SK-N-SH (cell line): ENCODE measurements at regions not wholly inside any gene's neighbourhood (a gene's known extent, or its start where the extent isn't known, plus 50 kb on each side); places are given as distances from the start of the nearest gene placed in this dataset.

Experiments
- CTCF ChIA-PET: fragments of 300-600, 350-600 bp; formaldehyde crosslinking; extraction: SDS; loops from one replicate; lab custom pipeline; 2021; lab: Yijun Ruan, JAX
- POLR2A ChIA-PET: fragments of 350-600 bp; sonication (Branson Sonifier 250); formaldehyde crosslinking; extraction: SDS; loops from one replicate; lab custom pipeline; 2020; ENCODE audit warnings: antibody characterized with exemption, inconsistent platforms; lab: Yijun Ruan, JAX
- DNase-seq: peaks from one replicate; pipeline ENCODE4 v3.0.0; 2012
- H2AFZ ChIP-seq: fragments of 200-600 bp; sonication (generic); 2 replicates; pipeline ENCODE4 v1.8.1; 2016; ENCODE audit warnings: antibody characterized with exemption, mild to moderate bottlenecking, low read depth
- H3F3A ChIP-seq: fragments of 200-600 bp; sonication (generic); replicated peaks from 2 replicates; pipeline ENCODE3; 2016; ENCODE audit warnings: antibody characterized with exemption, mild to moderate bottlenecking; ENCODE audit not compliant: insufficient read depth
- H3K27ac ChIP-seq, 2 experiments: fragments of 200-500 bp in 1 of 2; fragments of 200-600 bp in 1 of 2; sonication (Bioruptor generic) in 1 of 2; sonication (generic), shearing (Covaris generic) in 1 of 2; 2 replicates each; pipeline versions ENCODE4 v1.5.1 to v1.6.1; 2014 to 2016; ENCODE audit warnings: low read depth in 2 of 2, inconsistent platforms in 1 of 2, low read length in 1 of 2, mild to moderate bottlenecking in 1 of 2, mixed read lengths in 1 of 2
- H3K27me3 ChIP-seq: fragments of 200-600 bp; sonication (generic), shearing (Covaris generic); 2 replicates; pipeline ENCODE4 v1.6.1; 2016; ENCODE audit warnings: mixed run types; ENCODE audit not compliant: insufficient read depth
- H3K36me3 ChIP-seq, 2 experiments: fragments of 200-500 bp in 1 of 2; fragments of 200-600 bp in 1 of 2; sonication (Bioruptor generic) in 1 of 2; sonication (generic) in 1 of 2; replicated peaks in 1 of 2; 2 replicates each; pipeline versions ENCODE3 to v1.5.1; 2014 to 2016; ENCODE audit warnings: low read length in 1 of 2, mild to moderate bottlenecking in 1 of 2; ENCODE audit not compliant: insufficient read depth in 2 of 2, control insufficient read depth in 1 of 2
- H3K4me1 ChIP-seq, 2 experiments: fragments of 200-500 bp in 1 of 2; fragments of 200-600 bp in 1 of 2; sonication (Bioruptor generic) in 1 of 2; sonication (generic), shearing (Covaris generic) in 1 of 2; 2 replicates each; pipeline versions ENCODE4 v1.5.1 to v1.6.1; 2014 to 2016; ENCODE audit warnings: low read depth in 1 of 2, low read length in 1 of 2, mixed run types in 1 of 2; ENCODE audit not compliant: insufficient read depth in 2 of 2, control insufficient read depth in 1 of 2
- H3K4me2 ChIP-seq: fragments of 200-600 bp; sonication (generic), shearing (Covaris generic); 2 replicates; pipeline ENCODE4 v1.6.1; 2017; ENCODE audit warnings: mixed run types
- H3K4me3 ChIP-seq, 2 experiments: fragments of 200-500 bp in 1 of 2; fragments of 200-600 bp in 1 of 2; sonication (Bioruptor generic) in 1 of 2; sonication (generic), shearing (Covaris generic) in 1 of 2; 2 replicates each; pipeline versions ENCODE4 v1.5.1 to v1.8.1; 2014 to 2016; ENCODE audit warnings: low read depth in 2 of 2, inconsistent platforms in 1 of 2, low read length in 1 of 2, mild to moderate bottlenecking in 1 of 2, mixed read lengths in 1 of 2, moderate library complexity in 1 of 2
- H3K79me2 ChIP-seq: fragments of 200-600 bp; sonication (generic); 2 replicates; pipeline ENCODE4 v1.8.1; 2017; ENCODE audit warnings: mild to moderate bottlenecking; ENCODE audit not compliant: insufficient read depth
- H3K9ac ChIP-seq: fragments of 200-600 bp; sonication (generic); 2 replicates; pipeline ENCODE4 v1.6.1; 2017; ENCODE audit warnings: mixed run types
- H3K9me2 ChIP-seq: fragments of 200-600 bp; sonication (generic); 2 replicates; pipeline ENCODE4 v1.6.1; 2017; ENCODE audit warnings: mixed run types
- H3K9me3 ChIP-seq: fragments of 200-600 bp; sonication (generic); 2 replicates; pipeline ENCODE4 v1.6.1; 2017; ENCODE audit warnings: mixed run types, mild to moderate bottlenecking, moderate library complexity
- H4K20me1 ChIP-seq: fragments of 200-600 bp; sonication (generic); 2 replicates; pipeline ENCODE4 v1.6.1; 2017; ENCODE audit warnings: mild to moderate bottlenecking, mixed run types; ENCODE audit not compliant: insufficient read depth
- CHD2 ChIP-seq: fragments of 150-350 bp; IDR thresholded peaks from 2 replicates; pipeline ENCODE4 v1.6.1; 2018; ENCODE audit warnings: low read length; ENCODE audit not compliant: partially characterized antibody
- EP300 ChIP-seq, 2 experiments: IDR thresholded peaks; 2 replicates each; pipeline versions ENCODE4 v1.4.0 to v1.6.1; 2012; ENCODE audit warnings: borderline replicate concordance in 1 of 2, low read depth in 1 of 2, low read length in 1 of 2
- EZH2phosphoT487 ChIP-seq: fragments of 200-600 bp; sonication (generic); IDR thresholded peaks from 2 replicates; pipeline ENCODE4 v1.6.1; 2017; ENCODE audit warnings: low read depth, mixed run types, mild to moderate bottlenecking, antibody characterized with exemption, moderate library complexity, borderline replicate concordance
- FOSL2 ChIP-seq: IDR thresholded peaks from 2 replicates; pipeline ENCODE4 v1.4.0; 2012; ENCODE audit warnings: low read depth, mild to moderate bottlenecking, moderate library complexity, borderline replicate concordance
- GABPA ChIP-seq: IDR thresholded peaks from 2 replicates; pipeline ENCODE4 v1.4.0; 2012; ENCODE audit warnings: low read depth, mild to moderate bottlenecking
- IRF3 ChIP-seq: fragments of 150-350 bp; IDR thresholded peaks from 2 replicates; pipeline ENCODE4 v1.6.1; 2016; ENCODE audit warnings: mild to moderate bottlenecking, low read depth, low read length
- MXI1 ChIP-seq: IDR thresholded peaks from 2 replicates; pipeline ENCODE4 v1.6.1; 2012; ENCODE audit warnings: mild to moderate bottlenecking, low read depth, low read length, improper control_type of control experiment
- NFIC ChIP-seq: IDR thresholded peaks from 2 replicates; pipeline ENCODE4 v1.4.0; 2012; ENCODE audit warnings: borderline replicate concordance
- PBX3 ChIP-seq: IDR thresholded peaks from 2 replicates; pipeline ENCODE4; 2012
- POLR2AphosphoS5 ChIP-seq: IDR thresholded peaks from 2 replicates; pipeline ENCODE4 v1.6.1; 2012; ENCODE audit warnings: low read depth, low read length
- RCOR1 ChIP-seq: fragments of 150-350 bp; IDR thresholded peaks from 2 replicates; pipeline ENCODE4 v1.6.1; 2017; ENCODE audit warnings: antibody characterized with exemption, low read length
- SMC3 ChIP-seq: IDR thresholded peaks from 2 replicates; pipeline ENCODE4 v1.6.1; 2012; ENCODE audit warnings: low read depth, low read length, improper control_type of control experiment
- TAF1 ChIP-seq: IDR thresholded peaks from 2 replicates; pipeline ENCODE4 v1.6.1; 2012; ENCODE audit warnings: low read depth, mild to moderate bottlenecking, low read length, moderate library complexity, borderline replicate concordance
- TCF12 ChIP-seq: IDR thresholded peaks from 2 replicates; pipeline ENCODE4 v1.4.0; 2012
- USF1 ChIP-seq: IDR thresholded peaks from 2 replicates; pipeline ENCODE4 v1.4.0; 2012; ENCODE audit warnings: low read depth, borderline replicate concordance
- WGBS: methylation state at CpG from one replicate; pipeline ENCODE4 v1.1.6; 2017; ENCODE audit warnings: low lambda C conversion rate; 5-methylcytosine and 5-hydroxymethylcytosine counted together

GRCh38 chr7:39880556-39880955 lies 69.5 kb upstream of the CDK13 start:
- Histone ChIP-seq H3K36me3 (no peaks in the 10 kb centered on the region), H3K27me3 (no peaks in the 10 kb centered on the region; the same call in 1 of the 2 replicates), H4K20me1 (no peaks in the 10 kb centered on the region), H3K27ac (no peak overlapping the region), H3K4me3 (no peak overlapping the region), H3K9me2 (no peaks in the 10 kb centered on the region), H3K79me2 (no peaks in the 10 kb centered on the region), H3K4me1 (no peaks in the 10 kb centered on the region), H3F3A (no peaks in the 10 kb centered on the region), H3K9me3 (peaks cover 14% of the 10 kb centered on the region; the same call in 1 of the 2 replicates), H3K9ac (no peak overlapping the region), H3K4me2 (no peak overlapping the region), H2AFZ (peak overlapping the region; percentile 19; the same call in 1 of the 2 replicates)
- TF ChIP-seq NFIC (no peak), FOSL2 (no peak), EZH2phosphoT487 (no peak), USF1 (0 out of 2 replicates have a peak, but pooled peaks have one; percentile 24), CHD2 (no peak), PBX3 (no peak)
- POLR2A ChIA-PET: no interaction called here
- 8% methylated on average over 1 of the region's 1 CpG for WGBS
- no peak for DNase-seq
- CTCF ChIA-PET: interaction anchor here (1.4 to 3.3 kb wide), 3 partner anchors 16 to 172 kb away, joined by 3 to 28 read pairs (median 7); no protein-coding TSS in a partner anchor

GRCh38 chr7:39882148-39882784 lies 67.8 kb upstream of the CDK13 start:
- no peak overlapping the region for H3K27ac ChIP-seq
- CTCF ChIA-PET: interaction anchor here (1.4 to 3.3 kb wide), 3 partner anchors 14 to 171 kb away, joined by 3 to 28 read pairs (median 7); no protein-coding TSS in a partner anchor

DNA sequence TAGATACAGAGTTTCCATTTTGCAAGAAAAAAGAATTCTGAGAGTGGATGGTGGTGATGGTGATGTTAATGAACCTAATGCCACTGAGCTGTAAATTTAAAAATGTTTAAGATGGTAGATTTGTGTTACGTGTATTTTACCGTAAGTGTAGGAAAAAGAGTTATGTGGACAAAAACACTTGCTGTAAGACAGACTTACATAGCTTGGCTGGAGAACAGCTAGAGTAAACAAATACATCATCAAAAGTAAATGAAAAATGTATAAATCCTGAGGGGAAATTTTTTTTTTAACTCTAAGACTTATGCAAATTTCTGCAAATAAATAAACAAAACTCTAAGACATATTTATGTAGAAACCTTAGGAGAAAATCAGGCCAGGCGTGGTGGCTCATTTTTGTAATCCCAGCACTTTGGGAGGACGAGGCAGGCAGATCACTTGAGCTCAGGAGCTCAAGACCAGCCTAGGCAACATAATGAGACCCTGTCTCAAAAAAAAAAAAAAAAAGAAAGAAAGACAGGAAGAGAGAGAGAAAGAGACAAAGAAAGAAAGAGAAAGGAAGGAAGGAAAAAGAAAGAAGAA lies 66.2 kb upstream of the CDK13 start:
- Histone ChIP-seq H3K4me1 (no peaks in the 10 kb centered on the region), H3K27ac (no peak overlapping the region), H3K27me3 (no peaks in the 10 kb centered on the region), H3F3A (no peaks in the 10 kb centered on the region), H3K9me2 (no peaks in the 10 kb centered on the region), H4K20me1 (no peaks in the 10 kb centered on the region), H3K9ac (no peak overlapping the region), H3K36me3 (no peaks in the 10 kb centered on the region), H3K4me3 (no peak overlapping the region), H3K79me2 (no peaks in the 10 kb centered on the region), H3K4me2 (no peak overlapping the region), H3K9me3 (peaks cover 14% of the 10 kb centered on the region; the same call in 1 of the 2 replicates), H2AFZ (no peak overlapping the region)
- ChIA-PET CTCF (interaction anchor here (0.8 to 5.7 kb wide), 4 partner anchors 11 to 251 kb away, joined by 3 to 45 read pairs (median 4); partner anchors contain the start of gene SUGCT), POLR2A (no interaction called here)
- TF ChIP-seq POLR2AphosphoS5 (no peak), EP300 (IDR thresholded peaks at IDR 0.05; ENCODE audit: borderline replicate concordance in 1 of 2, low read depth in 1 of 2, low read length in 1 of 2) (no peak), MXI1 (no peak), PBX3 (no peak), TAF1 (no peak), GABPA (no peak), RCOR1 (no peak), IRF3 (no peak), SMC3 (no peak)
- DNase-seq: no peak
- 64% methylated on average over 4 of the region's 4 CpGs for WGBS

More at GRCh38 chr7:39882148-39882784, 67.8 kb upstream of the CDK13 start:
- no peak for DNase-seq
- Histone ChIP-seq H3F3A (no peaks in the 10 kb centered on the region), H3K9ac (no peak overlapping the region), H3K9me3 (peaks cover 14% of the 10 kb centered on the region; the same call in 1 of the 2 replicates), H3K4me1 (no peaks in the 10 kb centered on the region)
- POLR2A ChIA-PET: no interaction called here
- TF ChIP-seq TCF12: no peak
- TF ChIP-seq, all 33 proteins: peak for 0
- 45% methylated on average over 5 of the region's 5 CpGs for WGBS
- Histone ChIP-seq H3K4me3 (no peak overlapping the region), H3K27me3 (no peaks in the 10 kb centered on the region), H2AFZ (no peak overlapping the region), H4K20me1 (no peaks in the 10 kb centered on the region), H3K4me2 (no peak overlapping the region), H3K9me2 (no peaks in the 10 kb centered on the region), H3K36me3 (no peaks in the 10 kb centered on the region), H3K79me2 (no peaks in the 10 kb centered on the region)
